VCaP (cell line): ENCODE measurements at regions not wholly inside any gene's neighbourhood (a gene's known extent, or its start where the extent isn't known, plus 50 kb on each side); places are given as distances from the start of the nearest gene placed in this dataset.
"Not testable (repeated sequence)": the region's sequence is repeated elsewhere in the genome, so short reads cannot be mapped to it uniquely, and the experiment has no call there.

ENCODE experiments used
- H3K27ac ChIP-seq: fragments of 450-650 bp; 2 replicates; pipeline ENCODE4 v1.5.1; 2017
- CTCF ChIP-seq: fragments of 450-650 bp; conservative IDR thresholded peaks from 2 replicates; pipeline ENCODE4 v1.5.1; 2017; ENCODE audit warnings: mild to moderate bottlenecking, moderate library complexity

- TF ChIP-seq CTCF, result no peak
- no peak overlapping the region for H3K27ac ChIP-seq
Observed at GRCh38 chr5:52300703-52301372, 486.9 kb upstream of the ITGA1 start.

GRCh38 chr5:52304816-52305215 lies 482.9 kb upstream of the ITGA1 start:
- not testable (repeated sequence) for H3K27ac ChIP-seq

GRCh38 chr5:52328220-52328806 lies 459.4 kb upstream of the ITGA1 start:
- TF ChIP-seq CTCF, result no peak
- H3K27ac ChIP-seq, result no peak overlapping the region

GRCh38 chr5:52331725-52332124 lies 456.0 kb upstream of the ITGA1 start:
- no peak for TF ChIP-seq CTCF
- H3K27ac ChIP-seq, result no peak overlapping the region

GRCh38 chr5:52334367-52334766 lies 453.3 kb upstream of the ITGA1 start:
- no peak for TF ChIP-seq CTCF
- H3K27ac ChIP-seq, result no peak overlapping the region

GRCh38 chr5:52339285-52339684 lies 448.4 kb upstream of the ITGA1 start:
- no peak for TF ChIP-seq CTCF

GRCh38 chr5:52342361-52342760 lies 445.4 kb upstream of the ITGA1 start:
- no peak overlapping the region for H3K27ac ChIP-seq
- TF ChIP-seq CTCF, result no peak

More at GRCh38 chr5:52339285-52339684, 448.4 kb upstream of the ITGA1 start:
- no peak overlapping the region for H3K27ac ChIP-seq

GRCh38 chr5:52356311-52356918 lies 431.3 kb upstream of the ITGA1 start:
- peak; percentile 92 for TF ChIP-seq CTCF
- no peak overlapping the region for H3K27ac ChIP-seq
